ENCODE measurements at regions not wholly inside any gene's neighbourhood (a gene's known extent, or its start where the extent isn't known, plus 50 kb on each side); places are given as distances from the start of the nearest gene placed in this dataset.

DNA sequence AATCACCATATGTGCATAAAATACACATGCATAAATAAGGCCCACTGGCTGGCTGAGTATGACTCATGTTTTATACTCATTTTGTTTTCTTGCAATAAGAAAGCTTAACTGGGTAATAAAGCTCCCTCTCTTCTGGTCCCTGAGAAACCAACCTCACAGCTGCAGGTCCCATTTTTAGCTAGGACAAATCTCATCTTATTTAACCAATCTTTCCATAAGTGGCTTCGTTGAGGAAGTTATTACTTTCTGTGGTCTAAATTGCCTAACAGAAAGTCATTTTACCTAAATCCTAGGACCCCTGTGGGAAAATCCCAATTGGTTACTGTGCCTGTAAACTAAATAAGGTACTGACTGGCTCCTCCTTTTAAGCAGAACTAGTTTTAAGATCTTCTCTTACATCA is 232.8 kb upstream of the FBXO33 start:
- CTCF ChIA-PET, result no interaction called here
- H4K20me1 ChIP-seq (ENCODE audit: insufficient read depth), result no peaks in the 10 kb centered on the region

DNA sequence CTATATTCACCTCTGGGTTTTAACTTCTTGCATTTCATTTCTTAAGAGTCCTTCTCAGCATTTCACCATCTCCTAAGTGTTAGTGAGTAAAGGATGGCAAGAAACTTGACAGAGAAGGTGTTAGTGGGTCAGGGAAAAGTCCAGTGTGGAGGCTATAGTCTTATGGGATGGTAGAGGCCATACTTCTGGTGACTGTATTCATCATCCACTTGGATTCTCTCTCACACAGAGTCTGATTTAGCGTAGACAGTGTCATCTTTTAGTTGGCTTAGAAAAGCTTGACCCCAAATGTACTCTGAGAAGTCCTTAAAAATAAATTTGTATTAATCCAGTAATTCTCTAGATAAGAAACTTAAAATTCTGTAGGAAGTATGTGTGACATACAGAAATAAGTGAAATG is 232.4 kb upstream of the FBXO33 start:
- ChIA-PET CTCF (no interaction called here), POLR2A (no interaction called here)
- Histone ChIP-seq H3K4me1 (ENCODE audit: control insufficient read depth in 1 of 2, insufficient read depth in 2 of 2, low read depth in 1 of 2, low read length in 1 of 2) (no peaks in the 10 kb centered on the region), H3F3A (replicated peaks; ENCODE audit: insufficient read depth) (no peaks in the 10 kb centered on the region), H3K27me3 (ENCODE audit: insufficient read depth) (no peaks in the 10 kb centered on the region), H4K20me1 (ENCODE audit: insufficient read depth) (no peaks in the 10 kb centered on the region), H3K79me2 (ENCODE audit: insufficient read depth) (no peaks in the 10 kb centered on the region), H3K36me3 (replicated peaks in 1 of 2; ENCODE audit: control insufficient read depth in 1 of 2, insufficient read depth in 2 of 2, low read length in 1 of 2) (no peaks in the 10 kb centered on the region), H3K4me2 (no peak overlapping the region), H3K9me2 (no peaks in the 10 kb centered on the region), H2AFZ (ENCODE audit: low read depth) (no peak overlapping the region), H3K27ac (ENCODE audit: low read depth in 2 of 2, low read length in 1 of 2) (no peak overlapping the region), H3K9me3 (no peaks in the 10 kb centered on the region), H3K4me3 (ENCODE audit: low read depth in 2 of 2, low read length in 1 of 2) (no peak overlapping the region), H3K9ac (no peak overlapping the region)
- TF ChIP-seq RAD21 (IDR thresholded peaks at IDR 0.05; ENCODE audit: low read length) (no peak), ELF1 (IDR thresholded peaks at IDR 0.05) (no peak), FOXJ3 (CRISPR knock-in tag; IDR thresholded peaks at IDR 0.05) (no peak), SMC3 (IDR thresholded peaks at IDR 0.05; ENCODE audit: low read depth, low read length) (no peak)
- no peak for DNase-seq
- WGBS (ENCODE audit: low lambda C conversion rate), result 0% methylated on average over 1 of the region's 1 CpG

More for the DNA sequence above, 232.8 kb upstream of the FBXO33 start:
- H3K79me2 ChIP-seq (ENCODE audit: insufficient read depth), result no peaks in the 10 kb centered on the region
- H3K9ac ChIP-seq, result no peak overlapping the region
- POLR2A ChIA-PET, result no interaction called here
- H3K4me3 ChIP-seq (ENCODE audit: low read depth in 2 of 2, low read length in 1 of 2), result no peak overlapping the region
- TF ChIP-seq GABPA (IDR thresholded peaks at IDR 0.05; ENCODE audit: low read depth) (no peak), RAD21 (IDR thresholded peaks at IDR 0.05; ENCODE audit: low read length) (no peak), NRF1 (IDR thresholded peaks at IDR 0.05; ENCODE audit: low read depth, low read length) (no peak), TAF1 (IDR thresholded peaks at IDR 0.05; ENCODE audit: borderline replicate concordance, low read depth, low read length) (no peak), FOSL2 (IDR thresholded peaks at IDR 0.05; ENCODE audit: borderline replicate concordance, low read depth) (no peak), CHD2 (IDR thresholded peaks at IDR 0.05; ENCODE audit: low read length, partially characterized antibody) (no peak), SMC3 (IDR thresholded peaks at IDR 0.05; ENCODE audit: low read depth, low read length) (no peak), MXI1 (IDR thresholded peaks at IDR 0.05; ENCODE audit: low read depth, low read length) (no peak), ELF1 (IDR thresholded peaks at IDR 0.05) (no peak)
- TF ChIP-seq, protein P1, sequence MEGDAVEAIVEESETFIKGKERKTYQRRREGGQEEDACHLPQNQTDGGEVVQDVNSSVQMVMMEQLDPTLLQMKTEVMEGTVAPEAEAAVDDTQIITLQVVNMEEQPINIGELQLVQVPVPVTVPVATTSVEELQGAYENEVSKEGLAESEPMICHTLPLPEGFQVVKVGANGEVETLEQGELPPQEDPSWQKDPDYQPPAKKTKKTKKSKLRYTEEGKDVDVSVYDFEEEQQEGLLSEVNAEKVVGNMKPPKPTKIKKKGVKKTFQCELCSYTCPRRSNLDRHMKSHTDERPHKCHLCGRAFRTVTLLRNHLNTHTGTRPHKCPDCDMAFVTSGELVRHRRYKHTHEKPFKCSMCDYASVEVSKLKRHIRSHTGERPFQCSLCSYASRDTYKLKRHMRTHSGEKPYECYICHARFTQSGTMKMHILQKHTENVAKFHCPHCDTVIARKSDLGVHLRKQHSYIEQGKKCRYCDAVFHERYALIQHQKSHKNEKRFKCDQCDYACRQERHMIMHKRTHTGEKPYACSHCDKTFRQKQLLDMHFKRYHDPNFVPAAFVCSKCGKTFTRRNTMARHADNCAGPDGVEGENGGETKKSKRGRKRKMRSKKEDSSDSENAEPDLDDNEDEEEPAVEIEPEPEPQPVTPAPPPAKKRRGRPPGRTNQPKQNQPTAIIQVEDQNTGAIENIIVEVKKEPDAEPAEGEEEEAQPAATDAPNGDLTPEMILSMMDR (IDR thresholded peaks at IDR 0.05), result no peak
- no peak overlapping the region for H3K27ac ChIP-seq (ENCODE audit: low read depth in 2 of 2, low read length in 1 of 2)
- no peak overlapping the region for H2AFZ ChIP-seq (ENCODE audit: low read depth)
- no peaks in the 10 kb centered on the region for H3K27me3 ChIP-seq (ENCODE audit: insufficient read depth)
- WGBS (ENCODE audit: low lambda C conversion rate), result 0% methylated on average over 1 of the region's 1 CpG
- no peak overlapping the region for H3K4me2 ChIP-seq
- H3K36me3 ChIP-seq (replicated peaks in 1 of 2; ENCODE audit: control insufficient read depth in 1 of 2, insufficient read depth in 2 of 2, low read length in 1 of 2), result no peaks in the 10 kb centered on the region
- DNase-seq, result no peak
- H3K4me1 ChIP-seq (ENCODE audit: control insufficient read depth in 1 of 2, insufficient read depth in 2 of 2, low read depth in 1 of 2, low read length in 1 of 2), result no peaks in the 10 kb centered on the region
- no peaks in the 10 kb centered on the region for H3F3A ChIP-seq (replicated peaks; ENCODE audit: insufficient read depth)
- no peaks in the 10 kb centered on the region for H3K9me3 ChIP-seq
- H3K9me2 ChIP-seq, result no peaks in the 10 kb centered on the region

DNA sequence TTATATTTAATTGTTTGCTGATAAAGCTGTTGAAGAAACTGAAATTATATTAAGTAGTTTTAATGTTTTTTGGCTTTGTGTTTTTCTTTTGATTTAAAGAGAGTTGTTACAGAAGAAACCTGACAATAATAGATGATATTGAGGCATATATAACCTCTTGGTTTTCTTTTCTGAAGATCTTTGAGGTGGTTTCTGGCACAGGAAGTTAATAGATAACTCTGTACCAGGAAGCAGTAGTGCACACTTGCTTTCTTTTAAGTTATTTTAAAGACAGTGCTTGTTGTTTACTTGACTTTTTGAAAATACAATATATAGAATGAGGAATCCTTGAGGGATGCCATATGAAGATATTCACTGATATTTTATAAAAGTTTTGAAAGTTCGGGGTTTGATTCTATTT is 209.0 kb upstream of the FBXO33 start:
- DNase-seq, result no peak
- Histone ChIP-seq H3K79me2 (ENCODE audit: insufficient read depth) (no peaks in the 10 kb centered on the region), H2AFZ (ENCODE audit: low read depth) (no peak overlapping the region), H3K4me3 (ENCODE audit: low read depth in 2 of 2, low read length in 1 of 2) (no peak overlapping the region), H3K4me2 (no peak overlapping the region), H3K9me3 (no peaks in the 10 kb centered on the region), H3F3A (replicated peaks; ENCODE audit: insufficient read depth) (no peaks in the 10 kb centered on the region), H3K36me3 (replicated peaks in 1 of 2; ENCODE audit: control insufficient read depth in 1 of 2, insufficient read depth in 2 of 2, low read length in 1 of 2) (no peaks in the 10 kb centered on the region), H3K27ac (ENCODE audit: low read depth in 2 of 2, low read length in 1 of 2) (no peak overlapping the region), H4K20me1 (ENCODE audit: insufficient read depth) (no peaks in the 10 kb centered on the region), H3K9ac (no peak overlapping the region), H3K9me2 (no peaks in the 10 kb centered on the region), H3K4me1 (ENCODE audit: control insufficient read depth in 1 of 2, insufficient read depth in 2 of 2, low read depth in 1 of 2, low read length in 1 of 2) (no peaks in the 10 kb centered on the region), H3K27me3 (ENCODE audit: insufficient read depth) (no peaks in the 10 kb centered on the region)
- 0% methylated on average over 1 of the region's 1 CpG for WGBS (ENCODE audit: low lambda C conversion rate)
- CTCF ChIA-PET, result no interaction called here
- POLR2A ChIA-PET, result no interaction called here
- TF ChIP-seq TEAD4 (IDR thresholded peaks at IDR 0.05; ENCODE audit: borderline replicate concordance, insufficient read depth) (no peak), EZH2phosphoT487 (IDR thresholded peaks at IDR 0.05; ENCODE audit: borderline replicate concordance, low read depth) (no peak), SIN3A (IDR thresholded peaks at IDR 0.05; ENCODE audit: borderline replicate concordance, low read depth, low read length) (no peak), NRF1 (IDR thresholded peaks at IDR 0.05; ENCODE audit: low read depth, low read length) (no peak), RAD21 (IDR thresholded peaks at IDR 0.05; ENCODE audit: low read length) (no peak), FOXM1 (IDR thresholded peaks at IDR 0.05; ENCODE audit: low read depth) (no peak), TCF12 (IDR thresholded peaks at IDR 0.05) (no peak), NFIC (IDR thresholded peaks at IDR 0.05; ENCODE audit: borderline replicate concordance) (no peak), JUND (IDR thresholded peaks at IDR 0.05) (no peak), RXRA (IDR thresholded peaks at IDR 0.05; ENCODE audit: borderline replicate concordance, low read depth) (no peak)
- TF ChIP-seq, protein P2, sequence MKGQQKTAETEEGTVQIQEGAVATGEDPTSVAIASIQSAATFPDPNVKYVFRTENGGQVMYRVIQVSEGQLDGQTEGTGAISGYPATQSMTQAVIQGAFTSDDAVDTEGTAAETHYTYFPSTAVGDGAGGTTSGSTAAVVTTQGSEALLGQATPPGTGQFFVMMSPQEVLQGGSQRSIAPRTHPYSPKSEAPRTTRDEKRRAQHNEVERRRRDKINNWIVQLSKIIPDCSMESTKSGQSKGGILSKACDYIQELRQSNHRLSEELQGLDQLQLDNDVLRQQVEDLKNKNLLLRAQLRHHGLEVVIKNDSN (IDR thresholded peaks at IDR 0.05; ENCODE audit: borderline replicate concordance, low read depth), result no peak
- TF ChIP-seq, protein P3, sequence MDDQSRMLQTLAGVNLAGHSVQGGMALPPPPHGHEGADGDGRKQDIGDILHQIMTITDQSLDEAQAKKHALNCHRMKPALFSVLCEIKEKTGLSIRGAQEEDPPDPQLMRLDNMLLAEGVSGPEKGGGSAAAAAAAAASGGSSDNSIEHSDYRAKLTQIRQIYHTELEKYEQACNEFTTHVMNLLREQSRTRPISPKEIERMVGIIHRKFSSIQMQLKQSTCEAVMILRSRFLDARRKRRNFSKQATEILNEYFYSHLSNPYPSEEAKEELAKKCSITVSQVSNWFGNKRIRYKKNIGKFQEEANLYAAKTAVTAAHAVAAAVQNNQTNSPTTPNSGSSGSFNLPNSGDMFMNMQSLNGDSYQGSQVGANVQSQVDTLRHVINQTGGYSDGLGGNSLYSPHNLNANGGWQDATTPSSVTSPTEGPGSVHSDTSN (IDR thresholded peaks at IDR 0.05), result no peak
